ENCODE measurements at regions not wholly inside any gene's neighbourhood (a gene's known extent, or its start where the extent isn't known, plus 50 kb on each side); places are given as distances from the start of the nearest gene placed in this dataset.
"Not testable (repeated sequence)": the region's sequence is repeated elsewhere in the genome, so short reads cannot be mapped to it uniquely, and the experiment has no call there.

DNA sequence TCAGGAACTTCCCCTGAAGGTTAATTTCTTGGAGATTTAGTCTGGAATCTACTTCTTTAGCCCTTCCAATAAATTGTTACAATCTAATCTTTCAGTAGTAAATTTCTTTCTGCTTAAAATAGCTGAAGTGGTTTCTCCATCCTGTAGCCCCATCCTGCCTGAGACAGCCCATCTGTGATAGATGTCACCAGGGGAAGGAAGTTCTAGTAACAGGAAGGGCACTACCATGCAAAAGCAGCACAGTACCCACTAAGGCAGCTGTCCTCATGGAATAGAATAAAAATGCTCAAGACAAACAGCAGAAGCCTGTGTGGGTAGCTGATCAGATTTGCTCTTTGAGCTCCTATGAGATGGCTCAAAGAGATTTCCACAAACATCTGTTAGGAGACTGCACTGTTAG is 1036.5 kb downstream of the SLITRK5 start:
- no peak for DNase-seq (ENCODE audit: low read depth in 2 of 2)

DNA sequence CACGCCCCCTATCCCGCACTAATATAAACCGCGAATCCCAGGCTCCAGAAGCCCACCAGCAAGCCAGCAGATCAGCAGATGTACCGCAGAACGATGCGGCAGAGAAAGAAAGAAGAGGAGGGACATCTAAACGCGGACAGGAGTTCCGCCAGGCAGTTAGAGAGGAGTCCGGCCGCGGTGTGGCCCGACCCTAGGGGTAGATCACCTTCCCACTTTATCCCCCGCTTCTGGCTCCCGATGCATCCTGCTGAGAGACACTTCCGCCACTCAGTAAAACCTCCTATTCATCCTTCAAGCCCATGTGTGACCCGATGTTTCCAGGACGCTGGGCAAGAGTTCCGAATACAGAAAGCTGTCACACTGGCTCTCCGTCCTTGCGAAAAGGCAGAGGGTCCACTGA is 1046.8 kb downstream of the SLITRK5 start:
- DNase-seq (ENCODE audit: low read depth in 2 of 2): no peak

DNA sequence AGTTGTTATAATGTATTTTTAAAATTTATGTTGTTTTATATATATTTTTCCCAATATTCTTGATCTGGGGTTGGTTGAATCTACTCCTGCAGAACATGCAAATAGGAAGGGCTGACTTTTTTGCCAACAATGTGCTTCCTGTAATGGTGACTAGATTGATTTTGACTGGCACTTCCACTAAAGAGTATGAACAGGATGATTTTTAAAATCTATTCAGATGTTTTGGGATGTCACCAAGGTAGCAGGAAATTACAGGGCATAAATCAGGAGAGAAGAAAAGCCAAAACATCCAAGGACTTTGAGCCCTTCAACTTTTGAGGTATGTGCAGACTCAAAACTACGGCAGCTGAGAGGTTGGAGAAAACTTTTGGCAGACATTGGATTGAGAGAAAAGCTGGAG is 1047.6 kb downstream of the SLITRK5 start:
- no peak for DNase-seq (ENCODE audit: low read depth in 2 of 2)

DNA sequence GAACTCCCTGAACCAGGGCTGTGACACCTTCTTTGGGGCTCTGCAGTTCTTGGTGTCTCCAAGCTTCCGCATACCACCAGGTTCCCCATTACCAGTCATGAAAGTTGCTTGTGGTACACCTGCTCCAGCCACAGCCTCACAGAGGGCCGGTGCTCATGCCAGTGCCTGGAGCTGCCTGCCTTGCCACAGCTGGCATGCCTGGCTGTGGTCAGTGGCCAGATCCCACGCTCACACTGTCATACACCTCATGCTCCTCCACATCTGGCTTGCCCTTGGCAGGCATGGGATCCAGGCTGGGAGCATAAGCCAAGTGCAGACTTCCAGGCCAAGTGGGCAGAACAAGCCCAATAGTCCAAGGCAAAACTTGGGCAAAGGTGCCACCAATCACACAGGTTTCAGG is 1054.9 kb downstream of the SLITRK5 start:
- no peak for DNase-seq (ENCODE audit: low read depth in 2 of 2)

DNA sequence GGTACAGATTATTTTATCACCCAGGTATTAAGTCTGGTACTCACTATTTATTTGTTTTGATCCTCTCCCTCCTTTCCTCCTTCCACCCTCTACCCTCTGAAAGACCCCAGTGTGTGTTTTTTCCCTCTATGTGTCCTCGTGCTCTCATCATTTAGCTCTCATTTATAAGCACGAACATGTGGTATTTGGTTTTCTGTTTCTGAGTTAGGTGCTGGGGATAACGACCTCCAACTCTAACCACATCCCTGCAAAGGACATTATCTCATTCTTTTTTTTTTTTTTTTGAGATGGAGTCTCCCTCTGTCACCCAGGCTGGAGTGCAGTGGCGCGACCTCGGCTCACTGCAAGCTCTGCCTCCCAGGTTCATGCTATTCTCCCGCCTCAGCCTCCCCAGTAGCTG is 1056.1 kb downstream of the SLITRK5 start:
- DNase-seq (ENCODE audit: low read depth in 2 of 2): not testable (repeated sequence)

DNA sequence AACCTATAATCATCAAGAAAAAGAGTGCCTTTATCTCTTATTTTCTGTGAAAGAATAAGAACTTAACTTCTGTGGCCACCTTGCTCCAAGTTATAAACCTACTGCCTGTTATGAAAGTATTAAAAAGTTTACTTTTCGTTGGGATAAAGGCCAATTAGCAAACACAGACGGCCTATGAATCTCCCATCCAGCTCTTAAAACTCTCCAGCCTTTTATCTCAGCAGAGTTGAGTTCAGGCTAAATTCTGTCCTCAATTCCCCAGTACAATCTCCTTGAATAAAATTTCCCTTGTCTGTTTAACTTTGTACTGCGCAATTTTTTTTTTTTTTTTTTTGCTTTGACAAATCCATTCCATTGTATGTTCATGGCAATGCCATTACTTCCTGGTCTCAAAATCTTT is 1058.4 kb downstream of the SLITRK5 start:
- DNase-seq (ENCODE audit: low read depth in 2 of 2): no peak

DNA sequence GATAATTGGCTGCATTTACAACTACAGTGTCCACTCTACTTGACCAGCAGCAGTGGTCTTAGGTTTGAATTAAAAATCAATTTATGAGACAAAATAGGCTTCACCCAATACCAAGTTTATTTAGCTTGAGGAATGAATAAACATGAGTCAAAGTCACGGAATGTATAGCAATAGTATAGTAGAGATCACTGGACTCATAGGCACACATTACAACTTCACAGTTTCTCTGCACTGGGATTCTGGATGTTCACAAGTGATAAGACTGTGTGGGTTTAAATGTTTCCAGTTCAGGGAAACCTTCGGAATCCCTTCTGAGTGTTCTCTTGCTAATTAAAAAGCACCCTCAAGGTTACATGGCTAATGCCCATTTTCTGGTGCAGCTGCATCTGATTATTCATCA is 1064.9 kb downstream of the SLITRK5 start:
- DNase-seq (ENCODE audit: low read depth in 2 of 2): no peak

DNA sequence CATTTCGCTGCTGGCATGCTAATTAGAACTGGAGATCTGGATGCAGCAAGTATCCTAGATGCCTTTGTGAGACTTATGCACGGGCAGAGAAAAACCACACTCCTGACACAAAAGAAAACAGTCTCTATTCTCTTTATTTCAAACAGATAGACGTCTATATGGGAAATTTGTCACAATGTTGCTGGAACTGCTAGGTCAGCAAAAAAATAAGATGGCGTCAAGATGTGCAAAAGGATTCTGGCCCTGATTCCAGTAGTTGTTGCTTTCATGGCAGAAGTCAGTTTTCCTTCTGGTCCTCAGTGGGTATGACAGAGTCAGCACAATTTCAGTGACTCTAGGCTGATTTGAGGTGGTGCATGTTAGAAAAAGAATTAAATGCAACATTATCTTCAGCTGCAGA is 1068.0 kb downstream of the SLITRK5 start:
- DNase-seq (ENCODE audit: low read depth in 2 of 2): no peak

DNA sequence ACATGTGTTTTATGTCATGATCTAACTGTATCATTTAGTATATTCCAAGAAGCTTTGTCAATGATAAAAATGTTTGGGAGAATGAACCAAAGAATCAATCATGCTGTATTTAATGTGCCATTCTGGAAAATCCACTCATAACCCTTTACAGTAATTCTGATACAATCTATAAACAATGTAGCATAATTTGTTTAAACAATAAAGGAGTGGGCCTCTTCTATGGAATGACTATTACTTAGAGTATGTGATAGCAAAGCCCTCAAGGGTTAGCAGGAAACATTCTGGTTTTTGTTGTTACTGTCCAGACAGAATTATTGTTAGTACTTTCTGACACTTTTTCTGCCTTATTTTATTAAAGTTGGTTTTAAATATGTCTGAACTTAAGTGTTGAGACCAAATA is 1073.1 kb downstream of the SLITRK5 start:
- DNase-seq (ENCODE audit: low read depth in 2 of 2): no peak

DNA sequence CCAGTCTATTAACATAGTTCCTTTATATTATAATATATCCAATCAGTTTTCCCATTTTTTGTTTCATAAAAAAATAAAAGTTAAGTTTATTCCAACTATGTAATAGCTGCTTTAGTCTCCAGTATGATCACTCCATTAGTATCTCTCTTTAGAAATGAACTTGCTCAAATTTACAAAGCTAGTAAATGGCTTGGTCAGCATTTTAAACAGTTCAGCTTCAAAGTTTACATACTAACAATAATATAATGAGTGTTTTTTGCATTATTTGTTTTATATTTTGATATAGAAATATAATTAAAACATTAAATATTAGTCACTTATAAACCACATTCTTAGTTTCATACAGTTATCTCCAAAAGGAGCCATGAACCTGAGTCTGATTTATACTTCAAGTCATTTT is 1073.8 kb downstream of the SLITRK5 start:
- no peak for DNase-seq (ENCODE audit: low read depth in 2 of 2)

DNA sequence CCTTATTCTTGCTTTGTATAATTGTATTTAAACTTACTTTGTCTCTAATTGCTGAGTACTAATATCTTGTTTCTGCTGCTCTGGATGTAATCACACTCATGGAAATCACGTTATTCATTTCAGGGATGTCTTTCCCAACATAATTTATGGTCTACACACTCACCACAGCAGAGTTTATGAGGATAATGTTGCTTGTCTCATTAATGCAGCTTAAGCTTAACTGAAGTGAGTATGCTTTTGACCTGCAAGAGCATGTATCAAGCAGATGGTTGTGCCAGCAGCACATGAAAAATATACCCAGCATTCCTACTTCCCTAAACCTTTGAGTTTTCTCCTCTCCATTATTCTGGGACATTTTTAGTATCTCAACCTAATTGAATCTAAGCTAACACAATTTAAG is 1080.9 kb downstream of the SLITRK5 start:
- DNase-seq (ENCODE audit: low read depth in 2 of 2): no peak

DNA sequence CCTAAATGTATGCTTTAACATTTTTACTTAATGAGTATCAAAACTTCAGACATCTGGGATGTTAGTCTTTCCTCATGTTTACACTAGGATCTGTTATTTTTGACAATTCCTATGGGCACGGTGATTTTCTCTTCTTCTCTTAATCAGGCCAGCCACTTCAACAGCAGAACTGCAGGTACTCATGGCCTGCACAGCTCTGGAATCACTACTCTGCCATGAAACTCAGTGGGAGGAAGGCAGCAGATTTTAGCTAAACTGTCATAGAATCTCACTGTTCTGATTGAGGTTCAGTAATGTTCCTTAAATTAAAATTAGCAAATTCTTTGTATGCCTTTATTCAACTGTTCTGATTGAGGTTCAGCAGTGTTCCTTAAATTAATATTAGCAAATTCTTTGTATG is 1083.0 kb downstream of the SLITRK5 start:
- DNase-seq (ENCODE audit: low read depth in 2 of 2): no peak

DNA sequence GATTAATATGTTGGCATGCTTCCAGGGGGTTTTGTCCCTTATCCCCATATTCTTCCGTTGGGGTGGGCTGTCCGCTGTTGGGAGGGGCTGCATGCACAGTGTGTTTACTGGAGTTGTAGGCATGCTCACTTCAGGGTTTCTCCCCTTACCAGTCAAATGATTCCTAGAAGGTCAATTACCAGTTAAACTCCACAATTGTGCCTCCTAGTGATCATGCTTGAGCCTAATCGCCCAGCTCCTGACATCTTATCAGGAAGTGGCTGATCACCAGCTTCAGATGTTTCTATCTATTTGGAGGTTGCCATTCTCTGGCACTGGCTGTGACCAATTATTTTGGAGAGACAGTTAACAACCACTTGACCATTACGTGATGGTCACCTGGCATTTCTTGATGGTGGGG is 1090.0 kb downstream of the SLITRK5 start:
- DNase-seq (ENCODE audit: low read depth in 2 of 2): no peak

DNA sequence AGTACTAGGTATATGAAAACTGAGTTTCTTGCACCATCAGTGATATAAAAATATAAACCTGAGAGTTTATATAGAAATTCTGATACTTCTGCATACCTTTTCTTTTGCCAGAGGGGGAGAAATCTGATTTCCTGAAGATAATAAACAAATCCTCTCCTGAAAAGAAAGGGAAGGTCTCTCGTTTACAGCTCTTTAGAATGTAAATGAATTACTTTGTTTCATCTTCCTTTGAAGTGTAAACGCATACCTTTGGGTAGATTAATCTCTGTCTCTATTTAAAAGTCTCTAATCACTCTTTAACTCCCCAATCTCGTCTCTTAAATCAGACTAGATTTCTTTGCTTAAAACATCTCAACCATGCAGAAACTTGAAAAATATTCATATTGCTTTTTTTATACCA is 1092.9 kb downstream of the SLITRK5 start:
- no peak for DNase-seq (ENCODE audit: low read depth in 2 of 2)

DNA sequence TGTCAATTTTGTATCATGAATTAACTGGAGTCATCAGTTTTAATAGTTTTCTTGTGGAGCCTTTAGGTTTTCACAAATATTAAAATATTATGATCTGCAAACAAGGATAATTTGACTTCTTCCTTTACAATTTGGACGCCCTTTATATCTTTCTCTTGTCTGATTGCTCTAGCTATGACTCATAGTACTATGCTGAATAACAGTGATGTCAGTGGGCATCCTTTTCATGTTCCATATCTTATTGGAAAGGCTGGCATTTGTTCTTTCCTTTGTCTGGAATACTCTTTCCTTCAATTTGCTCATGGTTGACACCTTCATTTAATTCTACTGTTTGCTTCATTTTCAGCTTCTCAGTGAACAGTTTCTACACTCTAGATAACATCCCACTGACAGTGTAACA is 1129.3 kb downstream of the SLITRK5 start:
- no peak for DNase-seq (ENCODE audit: low read depth in 2 of 2)

DNA sequence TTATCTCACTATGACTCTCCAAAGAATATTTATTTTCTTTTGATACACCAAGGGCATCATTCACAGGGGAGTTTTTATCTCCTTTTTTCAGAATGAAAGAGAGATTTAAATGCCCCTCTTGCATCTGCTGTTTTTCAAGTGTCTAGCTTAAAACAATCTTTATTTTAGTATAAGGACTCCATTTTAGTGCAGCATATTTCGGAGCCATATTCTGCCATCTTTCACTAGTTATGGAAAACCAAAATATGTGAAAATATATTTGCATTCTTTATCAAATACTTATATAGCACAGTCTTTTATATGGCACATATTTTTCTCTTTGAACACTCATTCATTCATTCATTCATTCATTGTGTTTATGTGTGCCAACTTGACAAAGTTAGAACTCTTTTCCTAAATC is 1130.2 kb downstream of the SLITRK5 start:
- no peak for DNase-seq (ENCODE audit: low read depth in 2 of 2)

DNA sequence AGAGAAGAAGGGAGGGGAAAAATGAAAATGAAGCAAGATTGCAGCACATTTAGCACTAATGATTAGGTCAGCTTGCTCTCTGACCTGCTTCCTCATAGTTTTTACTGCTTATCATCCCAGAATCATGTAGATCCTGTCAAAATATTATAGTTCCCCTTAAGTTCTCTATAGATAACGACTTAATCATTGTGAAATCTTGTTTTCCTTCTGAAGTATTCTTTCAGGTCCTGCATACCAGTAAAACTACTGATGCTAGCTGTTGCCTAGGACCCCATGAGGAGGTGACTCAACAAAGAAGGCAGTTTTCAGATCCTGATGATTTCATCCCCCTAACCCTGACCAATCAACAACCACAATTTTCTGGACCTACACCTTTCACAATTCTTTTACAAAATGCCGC is 1131.7 kb downstream of the SLITRK5 start:
- DNase-seq (ENCODE audit: low read depth in 2 of 2): no peak

DNA sequence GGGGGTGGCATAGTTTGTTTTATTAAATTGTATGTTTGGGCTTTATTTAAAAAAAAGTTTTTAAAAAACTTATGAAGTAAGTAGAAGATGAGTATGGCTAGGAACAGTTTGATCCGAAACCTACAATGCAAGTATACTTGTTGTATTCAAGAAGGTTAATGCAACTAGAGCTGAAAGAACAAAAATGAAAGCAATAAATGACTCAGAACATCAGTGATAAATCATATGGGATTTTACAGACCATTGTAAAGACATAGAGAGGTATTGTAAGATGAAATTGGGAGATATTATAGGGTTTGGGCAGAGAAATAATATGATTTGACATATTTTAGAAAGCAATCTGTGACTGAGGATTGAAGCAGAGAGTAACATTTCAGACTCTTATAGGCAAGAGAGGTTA is 1135.3 kb downstream of the SLITRK5 start:
- no peak for DNase-seq (ENCODE audit: low read depth in 2 of 2)

DNA sequence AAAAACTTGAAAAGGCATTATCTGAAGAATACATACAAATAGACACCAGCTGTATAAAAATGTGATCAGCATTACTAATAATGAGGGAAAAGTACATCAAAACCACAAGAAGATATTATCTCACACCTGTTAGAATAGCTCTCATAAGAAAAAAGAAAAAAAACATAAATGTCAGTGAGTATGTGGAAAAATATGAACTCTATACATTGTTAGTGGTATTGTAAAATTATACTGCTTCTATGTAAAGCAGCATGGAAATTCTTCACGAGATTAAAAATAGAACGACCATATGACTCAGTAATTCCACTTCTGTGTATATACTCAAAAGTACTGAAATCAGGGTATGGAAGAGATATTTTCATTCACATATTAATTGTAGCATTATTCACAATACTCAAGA is 1146.4 kb downstream of the SLITRK5 start:
- no peak for DNase-seq (ENCODE audit: low read depth in 2 of 2)

DNA sequence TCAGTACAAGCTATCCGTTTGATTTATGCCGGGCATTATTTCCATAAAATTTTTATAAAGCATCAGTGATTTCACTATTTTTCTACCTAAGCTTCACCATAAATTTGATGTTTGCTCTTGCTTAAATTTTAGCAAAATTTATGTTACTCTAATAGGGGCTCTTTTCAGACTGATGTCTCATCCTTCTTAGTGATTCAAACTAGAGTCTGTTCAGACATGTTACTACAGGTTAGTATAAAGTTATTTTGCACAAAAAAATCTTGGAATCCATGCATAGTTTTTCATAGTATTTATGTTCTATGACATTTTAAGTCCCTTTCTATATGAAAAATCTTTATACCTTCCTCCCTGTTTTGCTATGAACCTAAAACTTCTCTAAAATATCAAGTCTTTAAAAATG is 1151.9 kb downstream of the SLITRK5 start:
- DNase-seq (ENCODE audit: low read depth in 2 of 2): no peak

DNA sequence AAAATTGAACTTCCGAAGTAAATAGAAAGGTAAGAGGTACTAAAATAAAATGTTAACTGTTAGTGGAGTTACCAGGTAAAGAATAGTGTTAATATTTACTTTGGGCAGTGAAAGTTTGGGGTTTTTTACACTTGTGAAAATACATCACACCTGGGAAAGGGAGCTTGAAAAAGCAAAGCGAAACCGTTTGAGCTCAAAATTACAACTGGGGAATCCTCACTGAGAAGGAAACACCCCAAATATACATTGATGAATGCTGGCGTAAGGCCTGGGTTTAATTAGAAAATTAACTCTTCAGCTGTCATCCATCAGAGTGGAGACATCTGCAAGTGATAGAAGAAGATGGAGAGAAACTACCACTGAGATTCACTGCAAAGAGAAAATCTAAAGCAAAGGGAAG is 1153.0 kb downstream of the SLITRK5 start:
- no peak for DNase-seq (ENCODE audit: low read depth in 2 of 2)

DNA sequence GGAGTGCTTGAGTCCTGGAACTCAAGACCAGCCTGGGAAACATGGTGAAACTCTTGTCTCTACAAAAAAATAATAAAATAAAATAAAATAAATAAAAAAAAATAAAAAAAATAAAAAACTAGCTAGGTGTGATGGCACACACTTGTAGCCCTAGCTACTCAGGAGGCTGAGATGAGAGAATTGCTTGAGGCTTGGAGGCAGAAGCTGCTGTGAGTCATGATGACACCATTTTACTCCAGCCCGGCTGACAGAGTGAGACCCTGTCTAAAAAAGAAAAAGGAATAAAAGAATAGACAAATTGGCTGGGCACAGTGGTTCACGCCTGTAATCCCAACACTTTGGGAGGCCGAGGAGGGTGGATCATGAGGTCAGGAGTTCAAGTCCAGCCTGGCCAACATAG is 1168.9 kb downstream of the SLITRK5 start:
- DNase-seq (ENCODE audit: low read depth in 2 of 2): no peak

DNA sequence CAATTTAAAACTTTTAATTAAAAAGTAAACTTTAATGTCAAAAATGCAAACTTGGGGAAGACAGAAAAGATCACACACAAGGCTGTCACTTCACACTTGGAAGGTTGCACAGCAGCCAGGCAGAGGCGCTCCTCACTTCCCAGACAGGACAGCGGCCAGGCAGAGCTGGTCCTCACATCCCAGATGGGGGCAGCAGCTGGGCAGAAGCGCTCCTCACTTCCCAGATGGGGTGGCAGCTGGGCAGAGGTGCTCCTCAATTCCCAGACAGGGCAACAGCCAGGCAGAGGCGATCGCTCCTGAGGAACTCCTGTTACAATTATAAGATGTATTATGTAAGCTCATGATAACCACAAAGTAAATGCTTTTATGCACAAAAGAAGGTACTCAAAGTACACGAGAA is 1181.1 kb downstream of the SLITRK5 start:
- DNase-seq (ENCODE audit: low read depth in 2 of 2): not testable (repeated sequence)

DNA sequence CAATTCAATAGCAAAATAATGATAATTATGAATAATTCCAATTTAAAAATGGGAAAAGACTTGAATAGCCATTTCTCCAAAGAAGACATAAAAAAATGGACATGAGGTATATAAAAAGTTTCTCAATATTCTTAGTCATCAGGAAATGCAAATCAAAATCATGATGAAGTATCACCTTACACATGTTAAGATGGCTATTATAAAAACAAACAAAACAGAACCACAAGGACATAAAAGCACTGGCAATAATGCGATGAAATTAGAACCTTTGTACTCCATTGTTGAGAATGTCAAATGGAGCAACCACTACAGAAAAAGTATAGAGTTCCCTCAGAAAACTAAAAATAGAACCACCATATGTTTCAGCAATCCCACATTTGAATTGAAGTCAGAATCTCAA is 1186.1 kb downstream of the SLITRK5 start:
- DNase-seq (ENCODE audit: low read depth in 2 of 2): no peak

DNA sequence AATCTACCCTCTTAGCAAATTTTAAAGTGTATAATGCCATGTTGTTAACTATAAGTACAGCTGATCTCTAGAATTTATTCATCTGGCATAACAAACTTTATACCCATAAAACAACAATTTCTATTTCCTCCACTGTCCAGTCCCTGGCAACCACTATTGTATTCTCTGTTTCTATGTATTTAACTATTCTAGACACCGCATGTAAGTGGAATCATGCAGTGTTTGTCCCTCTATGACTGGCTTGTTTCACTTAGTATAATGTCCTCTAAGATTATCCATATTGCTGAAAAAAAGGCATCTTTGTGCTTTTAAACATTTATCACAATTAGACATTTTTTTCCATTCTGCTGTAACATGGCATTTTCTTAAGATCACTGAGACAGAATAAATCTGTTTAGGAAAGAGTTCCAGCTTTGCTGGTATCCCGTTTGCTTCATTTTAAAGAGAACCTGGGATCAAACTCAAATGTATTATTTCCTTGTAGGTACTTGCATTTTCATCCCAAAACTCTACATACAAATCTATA is 1191.0 kb downstream of the SLITRK5 start:
- no peak for DNase-seq (ENCODE audit: low read depth in 2 of 2)

All from activated CD4-positive, alpha-beta T cell treated with anti-CD3 and anti-CD28 coated beads for 24 hours (primary cell).